Ammon's horn (tissue), 1 donor: ENCODE measurements at regions not wholly inside any gene's neighbourhood (a gene's known extent, or its start where the extent isn't known, plus 50 kb on each side); places are given as distances from the start of the nearest gene placed in this dataset.

ENCODE experiments used
- DNase-seq: peaks from one replicate; pipeline ENCODE4 v3.0.0-alpha.2; 2016; ENCODE audit warnings: low spot score

DNA sequence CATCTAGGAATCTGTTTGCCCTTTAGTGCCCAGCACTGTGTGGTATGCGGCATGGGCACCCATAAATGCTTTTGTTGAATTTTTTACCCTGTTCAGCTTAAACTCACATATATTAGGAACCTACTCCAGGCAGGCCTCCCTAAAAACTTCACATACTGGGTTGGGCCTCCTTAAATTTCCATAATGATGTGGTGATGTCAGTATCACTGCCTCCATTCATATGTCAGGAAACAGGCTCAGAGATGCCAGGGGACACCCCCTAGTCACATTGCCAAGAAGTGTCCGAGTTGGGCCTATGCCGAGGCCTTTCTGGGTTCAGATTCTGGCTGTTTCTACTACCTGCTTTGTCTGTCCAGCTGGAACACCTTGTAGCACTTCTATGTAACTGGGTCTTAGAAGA is 55.7 kb upstream of the RUNX3 start:
- no peak for DNase-seq

DNA sequence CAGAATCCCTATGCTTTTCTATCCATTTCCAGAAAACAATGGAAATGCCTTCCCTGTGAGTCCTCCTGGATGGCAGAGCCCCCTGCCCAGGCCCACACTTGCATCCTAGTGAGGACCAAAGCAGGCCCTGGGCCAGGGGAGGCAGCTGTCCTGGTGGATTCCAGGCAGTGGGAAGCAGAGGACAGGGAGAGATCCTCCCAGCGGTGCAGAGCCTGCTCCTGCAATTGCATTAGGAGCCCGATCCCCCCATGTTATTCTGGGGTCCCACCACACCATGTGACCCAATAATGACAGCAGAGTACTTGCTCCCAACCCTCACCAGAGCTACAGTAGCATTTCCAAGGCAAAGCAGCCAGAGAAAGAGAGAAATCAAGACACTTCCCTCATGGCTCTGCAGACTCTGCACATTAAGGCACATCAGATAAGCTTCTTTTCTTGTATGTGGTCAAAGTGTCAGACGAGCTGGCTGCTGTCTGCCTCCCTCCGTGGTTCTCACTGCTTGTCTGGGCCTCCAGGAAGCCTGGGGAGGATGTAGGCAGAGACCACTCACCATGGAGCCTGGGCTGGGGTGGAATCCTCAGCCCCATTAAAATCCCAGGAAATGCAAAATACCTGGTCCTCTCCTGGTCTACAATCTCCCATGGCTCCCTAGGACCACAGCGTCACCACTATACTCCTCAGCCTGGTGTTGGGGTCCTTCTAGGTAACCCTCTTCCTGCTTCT is 54.9 kb upstream of the RUNX3 start:
- DNase-seq: no peak

DNA sequence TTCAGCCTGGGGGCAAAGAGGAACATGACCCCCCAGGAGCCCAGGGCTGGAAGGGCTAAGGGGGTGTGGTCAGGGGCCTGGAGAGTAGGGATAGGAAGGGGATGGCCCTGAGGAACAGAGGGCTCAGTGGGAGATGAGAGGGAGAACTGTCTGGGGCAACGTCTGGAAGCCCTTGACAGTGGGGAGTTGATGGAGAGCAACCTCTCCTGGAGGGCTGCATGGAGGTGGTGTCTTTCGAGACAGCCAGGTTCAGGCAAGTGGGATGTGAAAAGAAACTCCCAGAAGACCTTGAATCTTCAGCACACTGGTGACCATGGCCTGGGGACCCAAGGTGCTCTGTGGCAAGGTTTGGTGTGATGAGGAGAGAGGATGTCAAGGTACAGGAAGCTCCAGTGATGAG is 54.2 kb upstream of the RUNX3 start:
- DNase-seq: no peak

DNA sequence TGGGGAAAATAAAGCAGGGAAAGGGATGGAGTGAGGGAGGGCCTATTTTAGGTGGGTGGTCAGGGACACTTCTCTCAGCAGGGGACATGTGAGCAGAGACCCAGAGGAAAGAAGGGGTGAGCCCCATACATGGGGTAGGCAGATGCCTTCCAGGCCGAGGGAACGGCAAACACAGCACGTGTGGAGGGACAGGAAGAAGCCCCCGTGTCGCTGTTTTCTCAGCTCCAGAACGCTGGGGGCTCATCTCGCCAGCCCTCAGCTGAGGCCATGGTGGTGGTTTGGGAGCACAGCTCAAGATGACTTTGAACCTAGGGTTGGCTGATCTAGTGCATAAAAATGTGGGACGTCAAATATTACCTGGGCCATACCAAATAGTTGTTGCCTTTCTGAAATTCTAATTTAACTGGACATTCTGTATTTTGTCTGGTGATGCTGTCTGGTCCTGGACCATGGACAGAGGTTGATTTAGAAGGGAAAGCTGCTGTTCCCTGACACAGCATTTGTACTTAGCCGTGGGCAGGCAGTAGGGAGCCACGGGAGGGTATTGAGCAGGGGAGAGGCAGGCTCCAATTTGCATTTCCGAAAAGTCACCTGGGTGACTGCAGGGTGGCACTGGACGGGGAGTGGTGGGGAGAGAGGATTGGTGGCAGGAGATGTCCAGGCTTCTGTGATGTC is 53.1 kb upstream of the RUNX3 start:
- no peak for DNase-seq

DNA sequence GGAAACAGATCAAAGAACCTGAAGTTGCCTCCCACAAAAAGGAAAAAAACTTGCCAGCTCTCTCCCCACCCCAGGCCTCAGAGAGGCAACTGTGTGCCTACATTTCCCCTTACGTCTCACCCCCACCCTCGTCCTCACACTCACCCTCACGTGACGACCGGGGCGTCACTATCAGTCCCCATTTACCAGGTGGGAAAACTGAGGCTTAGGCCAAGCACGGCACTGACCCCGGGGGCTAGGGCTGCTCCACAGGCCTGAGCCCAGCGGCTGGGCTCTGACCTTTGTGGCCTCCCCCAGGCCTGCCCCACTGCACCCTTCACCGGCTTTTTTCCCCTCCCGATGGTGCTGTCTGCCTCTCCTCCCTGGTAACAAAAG is 51.5 kb upstream of the RUNX3 start:
- DNase-seq: no peak

DNA sequence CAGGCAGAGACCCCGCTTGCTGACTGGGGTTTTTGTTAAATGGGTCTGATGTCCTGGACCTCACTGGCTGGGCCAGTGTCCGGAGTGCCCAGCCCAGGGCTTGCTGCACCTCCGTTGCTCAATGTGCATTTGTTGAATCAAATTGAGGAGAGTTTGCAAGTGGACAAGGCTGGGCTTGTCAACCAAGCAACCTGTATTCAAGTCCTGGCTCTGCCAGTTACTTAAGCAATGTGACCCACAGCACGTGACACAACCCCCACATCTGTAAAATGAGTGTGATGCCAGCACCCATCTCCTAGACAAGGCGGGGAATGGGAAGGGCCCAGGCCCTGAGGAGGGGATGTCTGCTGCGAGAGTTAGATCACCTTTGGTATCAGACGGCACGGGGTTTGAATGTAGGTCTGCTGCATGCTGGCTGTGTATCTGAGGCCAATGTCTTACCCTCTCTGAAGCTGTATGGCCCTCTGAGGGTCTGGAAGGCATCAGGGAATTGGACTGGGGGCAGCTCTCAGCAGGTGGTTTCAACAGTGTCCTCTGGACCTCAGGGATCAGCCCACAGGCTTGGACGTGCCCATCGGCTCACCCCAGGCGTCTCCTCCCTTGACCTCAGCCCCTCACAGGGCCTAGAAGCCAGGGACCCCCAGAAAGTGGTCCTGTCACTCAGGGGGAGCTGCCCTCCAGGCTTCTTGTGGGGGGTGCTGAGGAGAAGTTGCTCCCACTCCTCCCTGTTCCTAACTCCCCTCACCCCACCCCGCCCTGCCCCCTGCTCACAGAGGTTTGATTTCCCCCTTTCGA is 51.0 kb upstream of the RUNX3 start:
- DNase-seq: no peak
